ENCODE measurements at regions not wholly inside any gene's neighbourhood (a gene's known extent, or its start where the extent isn't known, plus 50 kb on each side); places are given as distances from the start of the nearest gene placed in this dataset.
A peak's percentile ranks its signal among the peaks of the same experiment; 100 is the strongest.

- Histone ChIP-seq H3K4me3 (no peak overlapping the region), H3K27ac (no peak overlapping the region)
- DNase-seq (ENCODE audit: low spot score) = no peak
- TF ChIP-seq CTCF (IDR thresholded peaks at IDR 0.05) = no peak
Observed at GRCh38 chr4:89482926-89483595, 175.5 kb upstream of the GPRIN3 start.

GRCh38 chr4:89482251-89482650, 174.7 kb upstream of the GPRIN3 start:
- no peak overlapping the region for H3K4me3 ChIP-seq
- H3K27ac ChIP-seq = no peak overlapping the region
- DNase-seq (ENCODE audit: low spot score) = no peak
- no peak for TF ChIP-seq CTCF (IDR thresholded peaks at IDR 0.05)

GRCh38 chr4:89469930-89470375, 162.4 kb upstream of the GPRIN3 start:
- TF ChIP-seq CTCF (IDR thresholded peaks at IDR 0.05) = no peak
- H3K27ac ChIP-seq = peak overlapping the region in 1 of 2 donors; percentile 32
- H3K4me3 ChIP-seq = peak overlapping the region; percentile 42
- no peak for DNase-seq (ENCODE audit: low spot score)

- DNase-seq (ENCODE audit: low spot score) = no peak
- TF ChIP-seq CTCF (IDR thresholded peaks at IDR 0.05) = no peak
- peak overlapping the region in 1 of 2 donors; percentile 32 for H3K27ac ChIP-seq
- H3K4me3 ChIP-seq = peak overlapping the region; percentile 42
Observed at GRCh38 chr4:89469516-89469915, 161.9 kb upstream of the GPRIN3 start.

- H3K27ac ChIP-seq = no peak overlapping the region
- no peak for TF ChIP-seq CTCF (IDR thresholded peaks at IDR 0.05)
- DNase-seq (ENCODE audit: low spot score) = no peak
- H3K4me3 ChIP-seq = no peak overlapping the region
Observed at GRCh38 chr4:89468602-89469001, 161.0 kb upstream of the GPRIN3 start.

GRCh38 chr4:89463341-89463740, 155.7 kb upstream of the GPRIN3 start:
- no peak overlapping the region for H3K27ac ChIP-seq
- TF ChIP-seq CTCF (IDR thresholded peaks at IDR 0.05) = no peak
- no peak overlapping the region for H3K4me3 ChIP-seq
- no peak for DNase-seq (ENCODE audit: low spot score)

- H3K4me3 ChIP-seq = no peak overlapping the region
- TF ChIP-seq CTCF (IDR thresholded peaks at IDR 0.05) = no peak
- no peak for DNase-seq (ENCODE audit: low spot score)
- no peak overlapping the region for H3K27ac ChIP-seq
Observed at GRCh38 chr4:89447543-89447942, 139.9 kb upstream of the GPRIN3 start.
